Right ventricle myocardium superior (tissue), 1 donor: ENCODE measurements at regions not wholly inside any gene's neighbourhood (a gene's known extent, or its start where the extent isn't known, plus 50 kb on each side); places are given as distances from the start of the nearest gene placed in this dataset.

ENCODE experiments used
- ATAC-seq: fragments of 200-7000 bp; cut with Tn5 transposase; one replicate; pipeline ENCODE4 v1.9.1; 2020; ENCODE audit warnings: mild to moderate bottlenecking; ENCODE audit not compliant: poor library complexity
- DNase-seq: peaks from one replicate; pipeline ENCODE4 v3.0.0-alpha.2; 2020
- intact Hi-C: fragments of 100-400 bp; cut with DNase I; formaldehyde crosslinking; loops from one replicate; pipeline ENCODE4 v1.11.2; 2022
- donor health status: DM: no; HTN: yes; CAD: no; lungs with severe emphysema.

GRCh38 chr9:92165484-92165883, 50.3 kb upstream of the SPTLC1 start:
- intact Hi-C loops: no loop called here
- ATAC-seq (no peak), DNase-seq (no peak)
